ENCODE measurements at regions not wholly inside any gene's neighbourhood (a gene's known extent, or its start where the extent isn't known, plus 50 kb on each side); places are given as distances from the start of the nearest gene placed in this dataset.
"Not testable (repeated sequence)": the region's sequence is repeated elsewhere in the genome, so short reads cannot be mapped to it uniquely, and the experiment has no call there.

- no peak for ATAC-seq
Observed at GRCh38 chr1:218931324-218931723, 242.4 kb upstream of the LYPLAL1 start.

GRCh38 chr1:218933513-218933912, 240.2 kb upstream of the LYPLAL1 start:
- intact Hi-C loops (cut with DNase I) = no loop called here
- no peak for TF ChIP-seq CTCF (IDR thresholded peaks at IDR 0.05)
- Histone ChIP-seq H3K4me1 (no peaks in the 10 kb centered on the region), H3K27me3 (no peaks in the 10 kb centered on the region), H3K36me3 (no peaks in the 10 kb centered on the region), H3K4me3 (no peak overlapping the region), H3K27ac (no peak overlapping the region), H3K9me3 (no peaks in the 10 kb centered on the region)
- WGBS, 2 donors = 22% methylated on average over 1 of the region's 1 CpG
- DNase-seq (no peak), FAIRE-seq (no peak), ATAC-seq (no peak)

More at GRCh38 chr1:218931324-218931723, 242.4 kb upstream of the LYPLAL1 start:
- DNase-seq = no peak
- intact Hi-C loops (cut with DNase I) = no loop called here
- Histone ChIP-seq H3K27ac (no peak overlapping the region), H3K4me3 (no peak overlapping the region), H3K27me3 (no peaks in the 10 kb centered on the region), H3K36me3 (no peaks in the 10 kb centered on the region), H3K9me3 (no peaks in the 10 kb centered on the region), H3K4me1 (no peaks in the 10 kb centered on the region)
- WGBS, 2 donors = 49 to 57% methylated on average over 2 of the region's 2 CpGs
- no peak for FAIRE-seq
- no peak for TF ChIP-seq CTCF (IDR thresholded peaks at IDR 0.05)

GRCh38 chr1:218935408-218935807, 238.3 kb upstream of the LYPLAL1 start:
- H3K4me1 ChIP-seq; ATAC-seq; H3K9me3 ChIP-seq; intact Hi-C loops (cut with DNase I); H3K4me3 ChIP-seq; H3K27me3 ChIP-seq; H3K36me3 ChIP-seq; DNase-seq; H3K27ac ChIP-seq; FAIRE-seq: not testable (repeated sequence)
- WGBS, 2 donors = 76 to 86% methylated on average over 2 of the region's 2 CpGs

GRCh38 chr1:218938259-218938658, 235.4 kb upstream of the LYPLAL1 start:
- no peaks in the 10 kb centered on the region for H3K4me1 ChIP-seq
- no peak overlapping the region for H3K4me3 ChIP-seq
- H3K9me3 ChIP-seq = no peaks in the 10 kb centered on the region
- ATAC-seq (no peak), FAIRE-seq (no peak), DNase-seq (no peak)
- H3K27ac ChIP-seq = no peak overlapping the region
- no peaks in the 10 kb centered on the region for H3K36me3 ChIP-seq
- no peaks in the 10 kb centered on the region for H3K27me3 ChIP-seq
- 0 to 4% methylated on average over 1 of the region's 1 CpG for WGBS, 2 donors
- no peak for TF ChIP-seq CTCF (IDR thresholded peaks at IDR 0.05)
- intact Hi-C loops (cut with DNase I) = no loop called here

- 21 to 28% methylated on average over 3 of the region's 3 CpGs for WGBS, 2 donors
- Histone ChIP-seq H3K36me3 (no peaks in the 10 kb centered on the region), H3K27me3 (no peaks in the 10 kb centered on the region), H3K4me3 (no peak overlapping the region), H3K9me3 (no peaks in the 10 kb centered on the region), H3K4me1 (no peaks in the 10 kb centered on the region), H3K27ac (no peak overlapping the region)
- DNase-seq = no peak
- no peak for TF ChIP-seq CTCF (IDR thresholded peaks at IDR 0.05)
- no peak for ATAC-seq
- intact Hi-C loops (cut with DNase I) = no loop called here
- no peak for FAIRE-seq
Observed at GRCh38 chr1:218939095-218939494, 234.6 kb upstream of the LYPLAL1 start.

- Histone ChIP-seq H3K36me3 (no peaks in the 10 kb centered on the region), H3K27ac (no peak overlapping the region), H3K9me3 (no peaks in the 10 kb centered on the region), H3K4me3 (no peak overlapping the region), H3K4me1 (no peaks in the 10 kb centered on the region), H3K27me3 (no peaks in the 10 kb centered on the region)
- no peak for TF ChIP-seq CTCF (IDR thresholded peaks at IDR 0.05)
- WGBS, 2 donors = 62 to 70% methylated on average over 5 of the region's 5 CpGs
- intact Hi-C loops (cut with DNase I) = no loop called here
- DNase-seq = no peak
- FAIRE-seq = no peak
- ATAC-seq = no peak
Observed at GRCh38 chr1:218942431-218942830, 231.2 kb upstream of the LYPLAL1 start.

All from pancreas (tissue), 10 donors.